Colon (tissue), 2 donors: ENCODE measurements at regions not wholly inside any gene's neighbourhood (a gene's known extent, or its start where the extent isn't known, plus 50 kb on each side); places are given as distances from the start of the nearest gene placed in this dataset.

Source experiments
- FAIRE-seq: peaks from 2 replicates; lab custom pipeline; 2012; peaks lifted over from hg19 to GRCh38; lab: Jason Lieb, UNC
- donor health status: control.
- donor health status: control.

DNA sequence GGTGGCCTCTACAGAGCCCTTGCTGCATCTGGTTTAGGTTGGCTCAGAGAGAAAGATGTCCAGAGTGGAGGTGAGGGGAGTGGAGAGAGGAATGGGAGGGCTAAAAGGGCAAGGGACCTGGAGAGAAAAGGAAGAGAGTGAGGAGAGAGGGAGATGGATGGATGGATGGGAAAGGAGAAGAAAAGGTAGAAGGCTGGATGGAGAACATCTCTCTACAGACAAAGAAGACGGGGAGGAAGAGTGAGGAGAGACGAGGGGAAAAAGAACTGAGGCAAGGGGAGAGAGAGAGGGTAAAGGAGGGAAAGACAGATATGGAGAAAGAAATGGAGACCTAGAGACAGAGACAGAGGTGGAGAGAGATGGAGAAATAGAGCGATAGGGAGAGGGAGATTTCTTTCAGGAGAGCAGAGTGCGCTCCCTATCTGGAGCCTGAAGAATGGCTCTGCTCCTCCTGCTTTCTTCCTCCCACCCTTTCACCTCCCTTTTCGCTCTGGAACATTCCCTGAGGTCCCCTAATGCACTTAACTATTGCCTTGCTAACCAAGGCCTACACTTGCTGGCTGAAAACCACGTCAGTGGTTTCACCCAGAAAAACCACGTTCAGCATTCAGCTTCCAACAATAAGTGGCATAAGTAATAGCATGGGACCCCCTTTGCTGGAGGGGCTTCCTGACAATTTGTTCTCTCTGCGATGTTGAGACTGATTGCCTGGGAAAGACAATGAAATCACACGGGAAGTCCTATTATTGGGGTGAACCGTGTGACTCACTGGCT is 286.3 kb downstream of the CDH26 start:
- FAIRE-seq, result no peak

DNA sequence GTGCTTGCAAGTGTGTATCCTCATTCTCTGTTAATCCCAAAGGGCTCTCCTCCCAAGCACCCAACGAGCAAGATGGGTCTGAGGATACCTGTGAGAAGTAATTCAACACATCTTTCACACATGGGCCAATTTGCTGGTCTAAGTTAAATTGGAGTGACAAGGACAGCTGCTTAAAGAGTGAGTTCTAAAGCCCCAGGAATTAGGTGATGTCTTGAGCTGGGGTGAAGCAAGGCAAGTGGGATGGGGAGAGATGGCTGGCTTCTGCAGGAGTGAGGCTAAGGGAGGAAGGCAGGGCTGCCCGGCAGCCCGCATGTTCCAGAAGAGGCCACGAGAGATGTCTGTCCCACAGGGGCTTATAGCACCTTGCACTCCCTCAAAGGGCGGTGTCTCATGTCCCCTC is 288.5 kb downstream of the CDH26 start:
- FAIRE-seq, result no peak

DNA sequence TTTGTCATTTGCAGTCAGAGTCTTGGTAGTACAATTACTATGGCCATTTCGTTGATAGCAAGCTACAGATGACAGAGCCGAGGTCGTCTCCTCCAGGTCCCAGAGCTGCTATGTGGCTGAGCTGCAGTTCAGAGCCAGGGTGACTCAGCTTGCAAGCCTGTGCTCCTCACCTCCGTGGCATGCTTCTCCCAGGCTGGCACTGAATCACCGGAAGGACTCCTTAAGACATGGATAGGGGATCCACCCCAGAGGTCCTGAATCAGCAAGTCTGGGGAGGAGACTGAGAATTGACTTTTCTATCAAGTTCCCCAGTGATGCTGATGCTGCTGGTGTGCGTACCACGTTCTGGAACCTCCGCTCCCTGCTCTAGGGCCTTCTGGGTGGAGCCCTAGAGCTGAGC is 291.2 kb downstream of the CDH26 start:
- FAIRE-seq, result no peak

DNA sequence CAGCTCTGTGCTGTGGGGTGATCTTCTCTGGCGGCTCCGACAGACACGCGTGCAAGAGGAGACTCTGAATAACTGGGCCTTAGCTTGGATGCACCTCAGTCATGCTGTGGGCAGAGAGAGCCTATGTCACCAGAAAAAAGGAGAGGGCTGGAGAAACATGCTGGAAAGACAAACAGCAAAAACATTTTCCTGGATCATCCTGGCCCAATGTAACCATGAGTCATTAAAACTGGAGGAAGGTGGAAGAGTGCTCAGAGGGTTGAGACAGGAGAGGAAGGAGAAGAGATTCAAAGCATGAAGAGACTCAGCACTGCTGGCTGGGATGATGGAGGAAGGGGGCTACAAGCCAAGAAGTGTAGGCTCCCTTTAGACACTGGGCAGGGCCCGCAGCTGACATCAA is 292.0 kb downstream of the CDH26 start:
- FAIRE-seq, result no peak

DNA sequence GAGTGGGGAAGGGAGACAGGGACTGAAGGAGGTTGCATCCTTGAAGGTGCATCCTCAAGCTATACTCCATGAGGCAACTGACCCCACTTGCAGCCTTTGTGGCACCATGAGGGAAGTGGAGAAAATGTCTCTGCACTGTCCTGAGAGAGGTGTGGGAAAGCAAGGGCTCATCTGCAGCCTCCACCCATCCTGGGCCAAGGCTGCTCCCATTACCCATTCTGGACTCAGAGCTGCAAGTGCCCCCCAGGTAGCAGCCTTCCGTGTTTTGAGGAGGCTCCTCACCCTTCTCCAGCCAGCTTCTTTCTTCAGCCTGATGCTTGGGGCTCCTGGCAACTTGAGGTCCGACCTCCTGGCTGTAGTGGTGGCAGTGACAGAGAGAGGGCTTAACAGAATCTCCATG is 294.6 kb downstream of the CDH26 start:
- no peak for FAIRE-seq

DNA sequence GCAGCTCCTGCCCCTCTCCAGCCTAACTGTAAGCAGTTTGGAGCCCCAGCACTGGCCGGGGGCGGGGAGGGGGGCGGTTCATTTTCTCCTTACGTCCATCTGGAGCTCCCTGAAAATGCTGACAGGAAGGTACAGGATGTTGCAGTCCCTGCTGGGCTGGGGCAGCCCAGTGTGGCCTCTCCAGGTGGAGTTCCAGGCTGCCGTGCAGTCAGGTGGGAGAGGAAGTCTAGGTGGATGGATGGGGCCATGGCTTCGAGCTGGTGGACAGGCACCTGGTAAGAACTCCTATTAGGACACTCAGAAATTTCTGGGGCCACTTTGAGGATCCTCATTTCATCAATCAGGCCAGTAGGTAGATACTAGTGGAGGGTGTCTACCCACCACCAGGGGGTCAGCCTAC is 295.2 kb downstream of the CDH26 start:
- FAIRE-seq, result no peak

DNA sequence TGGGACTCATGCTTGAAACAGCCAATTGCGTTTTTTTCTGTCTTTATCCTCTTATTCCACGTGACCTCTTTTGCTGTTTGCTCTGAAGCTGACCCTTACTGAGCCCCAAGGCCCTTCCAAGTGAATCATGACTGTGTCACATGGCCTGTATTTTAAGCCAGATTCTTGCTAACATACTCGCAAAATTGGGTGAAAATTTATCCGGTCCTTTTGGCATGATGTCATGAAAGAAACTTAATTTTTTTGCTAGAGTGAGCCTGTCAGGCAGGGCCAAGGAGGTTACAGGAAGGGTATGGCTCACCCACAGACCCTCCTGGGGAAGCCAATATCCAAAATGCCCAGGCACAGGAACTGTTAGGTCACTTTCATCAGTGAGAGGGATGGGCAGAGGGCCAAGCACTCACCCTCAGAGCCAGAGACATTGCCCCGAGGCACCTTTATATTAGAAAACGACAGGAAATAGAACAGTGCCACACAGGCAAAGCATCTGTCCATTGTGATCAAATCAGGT is 296.7 kb downstream of the CDH26 start:
- FAIRE-seq, result no peak

DNA sequence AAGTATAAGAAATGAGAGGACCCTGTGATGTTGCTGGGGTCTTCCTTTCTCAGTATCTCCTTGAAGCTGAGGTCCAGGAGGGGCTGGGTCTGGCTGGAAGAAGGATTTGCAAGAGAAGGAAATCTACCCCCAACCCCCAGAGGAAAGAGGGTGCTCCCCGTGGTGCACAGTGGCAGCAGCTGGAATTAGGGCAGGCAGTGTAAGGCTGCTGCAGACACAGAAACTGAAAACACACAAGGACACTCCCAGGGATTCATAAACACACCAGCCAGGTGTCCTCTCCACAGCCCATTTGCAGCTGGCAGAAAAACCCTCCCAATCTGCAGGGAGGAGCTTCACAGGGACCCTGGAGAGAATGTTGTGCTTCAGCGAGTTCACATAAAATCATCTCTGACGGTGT is 297.2 kb downstream of the CDH26 start:
- no peak for FAIRE-seq

DNA sequence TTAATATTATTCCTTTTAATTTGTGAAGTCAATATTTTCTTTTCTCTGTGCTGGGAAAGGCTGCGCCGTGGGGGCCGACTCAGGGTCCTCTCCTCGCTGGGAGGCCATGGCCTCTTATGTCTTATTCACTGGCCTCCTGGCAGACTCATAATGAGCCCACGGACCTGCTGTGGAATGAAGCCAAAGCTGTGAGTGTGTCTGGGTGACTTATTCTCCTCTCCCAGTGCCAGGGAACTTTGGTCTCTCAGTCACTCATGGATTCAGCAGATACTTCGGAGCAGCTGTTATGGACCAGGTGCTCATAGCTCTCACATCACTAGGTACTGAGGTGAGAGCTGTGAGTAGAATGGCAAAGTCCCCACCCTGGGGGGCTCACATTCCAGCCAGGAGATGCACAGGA is 297.6 kb downstream of the CDH26 start:
- FAIRE-seq, result no peak

DNA sequence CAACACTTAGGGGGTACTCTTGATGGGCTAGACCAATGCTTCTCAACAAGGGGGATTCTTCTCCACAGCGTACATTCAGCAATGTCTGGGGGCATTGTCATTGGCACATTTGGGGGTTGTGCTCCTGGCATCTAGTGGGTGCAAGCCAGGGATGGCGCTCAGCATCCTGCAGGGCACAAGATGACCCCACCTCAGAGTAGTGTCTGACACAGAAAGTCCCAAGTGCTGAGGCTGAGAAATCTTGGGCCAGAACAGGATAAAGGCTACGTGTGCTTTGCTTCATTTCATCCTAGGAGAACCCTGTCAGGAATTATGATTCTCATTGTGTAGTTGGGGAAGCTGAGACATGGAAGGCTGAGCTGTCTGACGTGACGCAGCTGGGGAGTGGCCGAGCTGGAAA is 298.6 kb downstream of the CDH26 start:
- FAIRE-seq, result no peak

DNA sequence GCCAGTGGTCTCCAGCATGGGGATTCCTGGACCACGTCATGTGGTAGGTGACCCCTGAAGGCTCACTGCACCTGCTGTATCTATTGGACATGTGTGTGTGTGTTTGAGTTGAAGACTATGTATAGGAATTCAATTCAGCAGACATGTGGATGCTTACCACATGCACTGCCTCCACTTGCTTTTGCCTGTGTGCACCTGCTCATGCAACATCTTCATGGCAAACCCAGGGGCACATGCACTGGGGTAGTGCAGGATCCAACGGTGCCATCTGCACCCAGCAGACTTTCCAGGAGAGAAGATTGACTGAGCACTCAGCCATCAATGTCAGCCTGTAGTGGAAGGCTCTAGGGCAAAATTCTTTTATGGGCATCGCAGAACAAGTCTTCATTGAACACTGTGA is 299.4 kb downstream of the CDH26 start:
- FAIRE-seq, result no peak

DNA sequence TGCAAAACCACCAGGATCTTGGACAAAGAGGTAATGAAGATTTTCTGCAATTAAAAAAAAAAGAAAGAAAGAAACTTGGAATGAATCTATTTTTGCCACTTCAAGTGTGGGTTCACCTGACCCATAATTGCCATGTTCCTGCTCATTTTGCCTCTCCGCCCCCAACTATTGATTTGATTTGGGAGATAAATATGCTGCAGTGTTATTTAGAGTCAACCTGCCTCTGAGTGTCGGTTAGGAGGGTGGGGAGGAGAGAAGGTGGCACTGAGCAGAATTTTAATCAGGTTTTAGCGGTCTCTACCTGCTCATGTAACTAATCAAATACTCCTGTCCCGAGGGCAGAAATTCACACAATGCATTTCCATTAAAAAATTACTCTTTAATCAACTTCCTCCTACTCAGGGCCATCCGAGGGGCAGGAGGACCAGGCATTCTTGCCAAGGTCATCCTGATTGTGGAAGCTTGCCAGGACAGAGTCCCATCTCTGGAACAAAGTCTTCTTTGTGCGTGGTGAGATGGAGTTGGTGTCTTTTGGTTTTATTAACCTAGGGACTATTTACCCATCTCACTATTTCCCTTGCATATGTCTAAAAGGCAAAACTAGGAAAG is 300.1 kb downstream of the CDH26 start:
- no peak for FAIRE-seq

DNA sequence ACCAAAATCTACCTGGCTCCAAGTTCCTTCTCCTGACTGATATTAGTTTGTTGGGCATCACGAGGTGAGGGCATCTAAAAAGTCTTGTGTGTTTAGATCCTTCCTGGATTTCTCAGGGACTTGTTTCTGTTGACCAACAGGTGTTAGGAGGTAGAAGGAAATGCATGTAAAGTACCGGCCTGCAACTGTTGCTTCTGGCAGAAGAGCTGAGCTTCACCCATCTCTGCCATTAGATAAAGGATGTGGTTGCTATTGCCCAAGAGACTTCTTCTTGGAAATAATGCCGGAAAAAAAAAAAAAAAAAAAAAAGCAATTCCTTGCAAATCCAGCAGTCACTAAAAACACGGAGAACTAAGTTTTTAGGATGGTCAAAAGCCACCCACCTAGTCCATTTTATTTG is 303.1 kb downstream of the CDH26 start:
- FAIRE-seq, result no peak

DNA sequence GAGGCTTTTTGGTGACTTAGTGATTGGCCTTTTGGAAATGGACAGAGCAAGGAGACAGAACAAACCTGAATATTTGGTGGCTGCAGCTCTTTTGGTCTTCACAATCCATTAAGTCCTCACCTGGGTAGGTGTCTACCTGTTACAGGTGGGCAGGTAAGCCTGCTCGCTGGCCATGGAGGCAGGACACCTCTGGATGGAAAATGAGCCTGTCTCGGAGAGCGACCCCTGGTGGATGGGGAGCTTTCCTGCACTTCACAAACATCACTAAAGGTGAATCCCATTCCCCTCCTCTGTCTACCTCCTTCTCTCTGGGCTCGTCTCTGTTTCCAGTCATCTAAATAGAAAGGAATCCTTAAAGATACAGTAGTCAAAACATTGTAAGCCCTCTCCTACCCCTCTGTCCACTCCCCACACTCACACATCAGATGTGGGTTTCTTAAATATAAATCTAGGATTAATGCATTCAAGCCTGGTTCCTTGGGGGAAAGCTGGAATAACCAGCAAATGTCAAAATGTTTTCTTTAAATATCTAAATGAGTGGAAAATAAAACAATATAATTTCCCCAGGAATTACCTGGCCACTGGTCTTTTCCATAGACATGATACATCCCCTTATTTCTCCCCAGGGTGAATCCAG is 304.9 kb downstream of the CDH26 start:
- FAIRE-seq, result no peak

DNA sequence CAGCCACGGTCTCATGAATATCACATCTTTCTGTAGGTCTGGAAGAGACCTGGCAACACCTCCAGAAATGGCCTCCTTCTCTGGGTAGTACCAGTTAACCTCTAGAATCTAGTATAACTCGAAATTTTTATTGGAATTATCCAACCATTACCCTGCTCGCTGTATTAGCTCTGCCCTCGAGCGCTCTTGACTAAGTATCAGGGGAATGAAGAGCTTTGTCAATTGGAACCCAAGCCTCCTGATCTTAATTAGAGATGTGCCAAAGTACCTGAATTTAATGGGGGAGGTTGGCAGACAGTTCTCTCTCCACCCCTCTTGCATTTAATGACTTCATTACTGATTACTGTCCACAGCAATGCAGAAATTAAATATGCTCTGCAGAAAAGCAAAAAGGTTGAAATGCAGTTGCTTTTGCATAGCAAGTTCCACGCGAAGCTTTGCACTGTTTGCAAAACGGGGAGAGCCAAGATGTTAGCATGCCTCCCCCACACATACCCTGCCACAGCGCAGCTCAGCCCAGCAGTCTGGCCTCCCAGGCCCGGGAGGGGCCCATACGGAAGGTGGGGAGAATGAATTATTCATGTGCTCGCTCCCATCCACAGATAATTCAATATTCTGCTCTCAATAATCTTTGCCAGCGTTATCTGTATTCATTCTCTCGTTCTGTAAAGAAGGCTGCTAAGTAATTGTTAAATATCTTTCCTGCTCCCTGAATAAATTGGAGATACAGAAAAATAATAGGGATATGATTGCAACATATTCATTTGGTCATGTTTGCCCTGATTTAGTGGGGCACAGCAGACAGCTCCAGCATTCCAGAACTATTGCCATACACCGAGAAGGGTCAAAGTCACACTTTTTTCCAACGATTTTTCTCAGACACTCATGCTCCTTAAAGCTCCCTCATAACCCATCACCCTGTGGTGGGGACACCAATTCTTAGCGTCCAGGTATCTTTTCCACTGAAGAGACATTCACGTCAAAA is 305.8 kb downstream of the CDH26 start:
- no peak for FAIRE-seq

DNA sequence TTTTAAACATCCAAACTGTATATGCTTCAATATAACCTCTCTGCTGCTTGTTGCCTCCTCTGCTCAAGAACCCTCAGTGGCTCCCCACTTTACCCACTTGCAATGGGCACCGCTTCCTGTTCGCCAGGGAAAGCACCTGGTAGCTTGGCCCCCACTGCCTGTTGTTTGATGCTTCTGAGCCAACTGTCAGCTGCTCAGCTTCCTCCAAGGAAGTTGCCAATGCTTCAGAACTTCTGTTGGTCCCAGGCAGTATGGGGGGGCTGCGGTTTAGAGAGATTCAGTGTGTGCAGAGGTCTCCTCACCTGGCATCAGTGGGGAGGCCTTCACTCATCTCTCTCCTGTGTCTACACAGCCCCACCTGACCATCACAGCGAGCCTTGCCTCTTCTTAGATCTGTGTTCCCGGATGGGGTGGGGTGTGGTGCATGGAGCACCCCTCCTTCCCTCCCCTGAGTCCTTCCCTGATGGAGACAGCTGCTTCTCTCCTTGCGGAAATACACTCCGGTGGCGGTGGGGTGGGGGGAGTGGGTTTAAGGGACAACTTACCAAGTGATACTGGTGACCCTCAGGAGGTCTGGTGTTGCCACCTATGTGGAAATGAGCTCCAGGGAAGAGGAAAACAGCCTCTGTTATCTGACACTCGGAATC is 308.1 kb downstream of the CDH26 start:
- no peak for FAIRE-seq

DNA sequence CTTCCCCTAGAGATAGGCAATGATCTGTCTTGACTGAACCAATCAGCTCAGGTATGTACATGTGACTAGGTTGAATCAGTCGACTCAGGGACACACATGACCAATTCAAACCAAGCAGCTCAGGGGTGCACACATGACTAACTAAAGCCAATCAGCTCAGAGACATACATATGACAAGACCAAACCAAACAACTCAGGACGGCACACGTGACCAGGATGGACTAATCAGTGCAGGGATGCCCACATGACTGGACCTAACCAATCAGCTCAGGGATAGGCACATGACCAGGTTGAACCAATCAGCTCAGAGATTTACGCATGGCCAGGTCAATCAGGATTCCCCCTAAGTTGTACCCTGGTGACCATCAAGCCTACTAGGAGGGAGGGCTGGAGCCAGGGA is 310.3 kb downstream of the CDH26 start:
- no peak for FAIRE-seq

DNA sequence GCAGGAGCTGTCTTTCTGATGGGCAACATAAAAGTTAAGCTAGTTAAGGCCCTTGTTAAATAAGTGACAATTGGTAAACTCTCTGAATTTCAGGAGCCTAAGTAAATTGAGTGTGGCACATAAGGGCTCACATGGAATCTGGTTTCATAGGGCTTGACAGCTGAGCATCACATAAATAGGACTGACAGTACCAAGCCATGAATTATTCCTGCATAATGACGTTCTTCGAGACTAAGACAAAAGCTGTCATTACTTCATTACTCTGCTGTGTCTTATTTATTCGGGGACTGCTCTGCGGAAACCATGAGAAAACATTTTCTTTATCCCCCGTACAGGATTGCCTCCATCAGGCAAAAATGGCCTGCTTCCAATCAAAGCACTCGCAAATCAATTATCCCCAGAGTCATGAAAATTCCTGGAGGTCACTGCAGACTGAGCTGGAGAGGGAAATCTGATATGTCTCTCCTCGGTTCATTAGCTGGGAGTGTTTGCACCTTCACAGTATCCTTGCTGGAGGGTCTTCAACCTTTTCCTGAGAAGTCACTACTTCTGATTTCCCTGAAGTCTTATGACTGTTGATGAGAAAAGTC is 311.4 kb downstream of the CDH26 start:
- FAIRE-seq, result no peak

DNA sequence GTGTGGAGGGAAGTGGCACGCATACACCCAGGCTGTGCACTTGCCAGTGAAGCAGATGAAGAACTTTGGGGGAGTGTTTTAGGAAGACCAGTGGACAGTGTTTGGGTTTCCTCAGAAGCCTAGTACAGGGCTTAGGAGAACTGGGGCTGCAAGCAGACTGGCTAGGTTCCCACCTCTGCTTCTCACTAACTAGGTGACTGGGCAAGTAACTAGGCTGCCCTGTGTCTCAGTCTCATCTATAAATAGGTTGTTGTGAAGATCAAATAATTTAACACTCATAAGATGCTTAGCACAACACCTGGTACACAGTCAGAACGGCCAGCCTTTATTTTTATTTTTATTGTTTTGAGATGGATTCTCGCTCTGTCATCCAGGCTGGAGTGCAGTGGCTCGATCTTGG is 312.1 kb downstream of the CDH26 start:
- no peak for FAIRE-seq

DNA sequence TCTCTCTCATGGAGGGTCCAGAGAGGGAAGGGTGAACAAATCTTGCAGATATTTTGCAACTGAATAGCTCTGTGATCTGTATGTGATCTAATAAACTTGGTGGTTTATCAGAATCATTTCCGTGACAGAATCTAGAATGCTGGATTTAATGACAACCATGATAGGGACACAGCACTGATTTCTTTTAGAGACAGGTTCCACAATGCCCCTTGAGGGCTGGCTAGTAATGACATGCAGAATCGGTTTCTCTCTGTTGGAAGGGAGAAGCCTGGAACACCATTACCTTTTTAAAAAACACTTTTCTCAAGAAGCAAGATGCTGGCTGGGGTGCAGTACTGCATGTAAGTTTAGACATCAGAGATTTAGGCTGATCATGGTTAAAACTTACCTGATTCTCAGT is 313.4 kb downstream of the CDH26 start:
- FAIRE-seq, result no peak

DNA sequence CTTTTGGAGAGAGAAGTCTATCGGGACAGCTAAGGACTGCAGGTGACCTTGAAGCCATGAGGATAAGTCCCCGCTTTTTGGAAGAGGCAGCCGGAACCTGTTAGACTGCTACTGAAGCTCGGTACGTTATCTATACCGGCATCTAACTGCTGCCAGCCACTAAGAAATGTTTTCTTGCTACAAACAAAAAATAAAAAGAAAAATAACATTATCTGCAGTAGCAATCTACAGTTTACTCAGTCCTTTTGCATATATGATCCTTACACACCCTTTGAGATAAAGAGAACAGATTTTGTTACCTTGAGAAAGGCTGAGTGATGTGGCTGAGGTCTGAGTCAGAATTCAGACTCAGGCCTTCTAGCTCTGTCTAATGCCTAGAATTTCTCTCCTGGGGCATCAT is 314.6 kb downstream of the CDH26 start:
- FAIRE-seq, result no peak
